Islet precursor cell (in vitro differentiated cells): ENCODE measurements at regions not wholly inside any gene's neighbourhood (a gene's known extent, or its start where the extent isn't known, plus 50 kb on each side); places are given as distances from the start of the nearest gene placed in this dataset.

Source experiments
- DNase-seq: peaks from one replicate; pipeline ENCODE4 v3.0.0-alpha.2; 2018

DNA sequence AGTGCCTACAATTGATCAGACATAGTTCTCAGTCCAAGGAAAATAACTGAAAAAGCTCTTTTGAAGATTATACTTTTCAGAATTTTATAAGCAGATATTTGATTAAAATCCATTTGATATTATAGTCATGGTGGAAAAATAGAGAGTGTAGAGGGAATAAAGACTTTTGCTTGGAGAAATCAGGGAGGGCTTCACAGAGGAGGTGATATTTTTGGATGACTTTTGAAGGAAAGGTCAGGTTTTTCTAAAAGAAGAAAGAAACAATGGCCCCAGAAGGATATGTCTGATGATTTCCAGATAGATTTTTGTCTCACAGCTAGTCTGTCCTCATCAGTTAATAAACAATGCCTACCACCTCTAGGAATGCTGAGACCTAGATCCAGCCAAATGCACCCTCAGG is 806.3 kb upstream of the CELF2 start:
- no peak for DNase-seq

DNA sequence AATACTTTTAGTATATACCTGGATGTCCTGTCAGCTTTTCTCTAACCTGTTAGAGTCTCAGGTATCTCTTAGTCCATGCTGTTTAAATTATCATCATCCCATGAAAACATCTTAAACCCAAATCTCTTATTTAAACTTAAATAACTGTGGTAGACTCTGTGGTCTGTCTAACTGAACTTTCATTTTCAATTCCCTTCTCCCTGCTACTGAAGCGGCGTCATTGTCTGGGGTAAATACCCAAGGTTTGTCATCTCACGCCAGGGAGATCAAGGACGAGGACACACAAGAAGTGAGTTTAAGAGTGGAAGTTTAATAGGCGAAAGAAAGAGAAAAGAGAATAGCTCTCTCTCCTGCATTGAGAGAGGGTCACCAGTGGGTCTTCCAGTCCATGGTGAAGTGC is 804.4 kb upstream of the CELF2 start:
- DNase-seq, result no peak

DNA sequence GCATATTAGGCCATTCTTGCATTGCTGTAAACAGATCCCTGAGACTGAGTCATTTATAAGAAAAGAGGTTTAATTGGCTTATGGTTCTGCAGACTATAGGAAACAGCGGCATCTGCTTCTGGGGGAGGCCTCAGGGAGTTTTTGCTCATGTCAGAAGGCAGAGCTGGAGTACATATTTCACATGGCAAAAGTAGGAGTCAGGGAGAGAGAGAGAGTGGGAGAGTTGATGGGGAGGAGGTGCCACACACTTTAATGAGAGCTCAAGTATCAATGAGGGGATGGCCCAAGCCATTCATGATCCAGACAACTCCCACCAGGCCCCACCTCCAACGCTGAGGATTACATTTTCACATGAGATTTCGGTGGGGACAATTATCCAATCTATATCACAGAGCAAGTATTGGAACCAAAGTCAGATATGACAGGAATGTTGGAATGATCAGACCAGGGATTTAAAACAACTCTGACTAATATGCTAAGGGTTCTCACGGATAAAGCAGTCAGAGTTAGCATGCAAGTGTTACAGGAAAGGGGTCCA is 795.3 kb upstream of the CELF2 start:
- DNase-seq, result no peak

DNA sequence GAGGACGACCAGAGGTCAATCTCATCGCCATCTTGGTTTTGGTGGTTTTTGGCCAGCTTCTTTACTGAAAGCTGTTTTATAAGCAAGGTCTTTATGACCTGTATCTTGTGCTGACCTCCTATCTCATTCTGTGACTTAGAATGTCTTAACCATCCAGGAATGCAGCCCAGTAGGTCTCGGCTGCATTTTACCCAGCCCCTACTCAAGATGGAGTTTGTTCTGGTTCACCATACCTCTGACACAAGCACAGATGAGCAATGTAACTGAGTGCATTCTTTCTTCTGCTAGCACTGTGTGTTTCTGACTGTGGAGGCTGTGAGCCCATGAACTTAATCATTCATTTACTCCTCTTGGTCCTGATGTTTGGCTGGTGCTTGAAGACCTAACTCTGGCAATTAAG is 794.5 kb upstream of the CELF2 start:
- peak; percentile 57 for DNase-seq

DNA sequence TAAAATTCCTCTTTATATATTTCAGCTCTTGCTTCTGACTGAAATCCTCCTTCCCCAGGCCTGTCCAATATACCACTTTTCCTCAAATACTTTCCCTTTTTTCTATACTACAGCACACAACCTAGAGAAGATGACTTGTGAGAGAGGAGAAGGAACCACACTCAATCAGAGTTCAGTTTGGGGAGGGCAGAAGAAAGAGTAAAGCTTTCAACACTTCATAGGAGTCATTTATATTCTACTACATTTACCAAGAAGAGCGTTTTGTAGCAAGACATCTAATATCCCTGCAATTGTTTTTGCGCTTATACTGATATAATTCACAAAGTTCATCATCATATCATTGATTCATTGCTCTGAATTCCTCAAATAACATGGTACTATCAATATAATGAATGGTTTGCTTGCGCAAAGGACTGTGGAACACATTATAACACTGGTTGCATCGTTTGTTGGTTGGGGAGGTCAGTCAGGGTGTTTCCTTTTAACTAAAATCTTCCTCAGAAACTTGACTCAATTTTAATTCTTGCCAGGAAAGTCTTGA is 792.5 kb upstream of the CELF2 start:
- DNase-seq, result no peak

DNA sequence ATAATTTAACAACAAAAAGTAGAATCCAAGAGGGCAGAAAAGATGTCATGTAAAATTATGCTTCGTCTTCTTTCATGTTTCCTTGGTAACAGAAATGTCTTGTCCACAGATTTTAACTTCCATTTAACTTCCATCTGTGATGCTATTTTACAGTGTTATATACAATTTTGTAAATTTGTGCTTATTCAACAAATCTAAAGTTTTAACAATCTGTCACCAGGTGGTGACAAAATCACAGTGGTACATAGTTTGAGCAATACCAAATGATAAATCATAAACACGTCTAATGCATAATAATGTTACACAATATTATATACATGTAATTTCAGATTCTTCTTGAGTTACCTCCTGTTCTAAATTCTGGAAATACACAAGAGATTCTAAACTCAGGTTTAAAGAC is 784.4 kb upstream of the CELF2 start:
- no peak for DNase-seq

DNA sequence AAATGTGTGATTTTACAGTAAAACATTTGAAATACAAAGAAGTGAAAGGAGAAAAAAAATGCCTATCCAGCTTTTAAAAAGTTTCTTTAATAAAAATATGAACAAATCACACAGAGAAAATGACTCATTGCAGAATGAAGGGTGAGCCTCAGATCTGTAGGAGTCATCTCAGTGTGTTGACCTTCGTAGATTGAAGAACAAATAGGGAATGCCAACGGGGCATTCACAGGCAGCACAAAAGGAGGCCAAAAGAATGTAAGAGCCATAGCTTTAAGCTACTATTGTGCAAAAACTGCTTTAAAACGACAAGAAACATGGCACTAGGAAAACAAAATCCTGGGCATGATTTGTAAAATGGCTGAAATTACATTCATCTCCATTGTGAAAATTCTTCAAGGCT is 782.7 kb upstream of the CELF2 start:
- no peak for DNase-seq

DNA sequence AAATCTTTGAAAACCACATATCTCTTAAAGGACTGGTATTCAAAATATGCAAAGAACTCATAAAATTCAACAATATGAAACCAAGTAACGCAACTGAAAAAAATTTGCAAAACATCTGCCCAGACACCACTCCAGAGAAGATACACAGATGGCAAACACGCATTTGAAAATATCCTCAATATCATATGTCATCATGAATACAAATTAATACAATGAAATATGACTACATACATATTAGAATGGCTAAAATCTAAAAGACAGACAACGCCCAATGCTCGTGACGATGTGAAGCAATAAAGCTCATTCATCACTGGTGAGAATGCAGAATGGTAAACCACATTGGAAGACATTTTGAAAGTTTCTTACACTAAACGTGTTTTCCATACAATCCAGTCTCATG is 770.1 kb upstream of the CELF2 start:
- no peak for DNase-seq

DNA sequence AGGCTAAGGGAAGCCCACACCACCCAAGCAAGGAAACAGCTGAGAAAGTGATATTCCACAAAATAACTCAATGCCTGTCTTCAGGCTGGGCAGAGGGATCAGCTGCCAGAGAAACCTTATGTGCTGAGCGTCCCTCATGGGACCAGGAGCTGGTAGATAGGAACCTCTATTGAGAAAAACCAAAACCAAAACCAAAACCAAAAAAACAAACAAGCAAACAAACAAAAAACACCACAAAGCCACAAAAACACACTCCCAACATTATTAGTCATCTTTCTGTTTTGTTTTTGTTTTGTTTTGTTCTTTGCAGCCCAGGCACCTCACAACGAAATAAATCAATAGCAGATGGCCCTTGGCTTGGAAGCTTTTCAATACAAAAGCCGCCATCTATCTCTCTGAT is 760.8 kb upstream of the CELF2 start:
- no peak for DNase-seq

DNA sequence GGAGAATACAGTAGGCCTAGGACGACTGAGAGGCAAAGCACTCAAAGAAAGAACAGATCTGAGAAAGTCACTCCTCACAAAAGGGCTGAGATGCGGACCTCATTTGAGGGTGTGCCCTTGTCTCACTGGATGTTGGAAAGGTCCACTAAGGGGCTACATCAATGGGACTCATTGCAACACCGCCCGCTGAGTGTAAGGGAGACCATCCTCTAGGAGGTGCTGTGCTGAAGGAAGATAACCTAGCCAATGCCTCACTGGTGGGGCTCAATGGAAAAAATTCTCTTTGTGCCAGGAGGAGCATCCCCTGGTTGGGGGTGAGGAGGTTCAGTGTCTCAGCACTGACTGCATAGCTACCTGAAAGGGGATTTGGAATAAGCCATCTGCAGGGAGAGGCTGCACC is 758.7 kb upstream of the CELF2 start:
- DNase-seq, result no peak

DNA sequence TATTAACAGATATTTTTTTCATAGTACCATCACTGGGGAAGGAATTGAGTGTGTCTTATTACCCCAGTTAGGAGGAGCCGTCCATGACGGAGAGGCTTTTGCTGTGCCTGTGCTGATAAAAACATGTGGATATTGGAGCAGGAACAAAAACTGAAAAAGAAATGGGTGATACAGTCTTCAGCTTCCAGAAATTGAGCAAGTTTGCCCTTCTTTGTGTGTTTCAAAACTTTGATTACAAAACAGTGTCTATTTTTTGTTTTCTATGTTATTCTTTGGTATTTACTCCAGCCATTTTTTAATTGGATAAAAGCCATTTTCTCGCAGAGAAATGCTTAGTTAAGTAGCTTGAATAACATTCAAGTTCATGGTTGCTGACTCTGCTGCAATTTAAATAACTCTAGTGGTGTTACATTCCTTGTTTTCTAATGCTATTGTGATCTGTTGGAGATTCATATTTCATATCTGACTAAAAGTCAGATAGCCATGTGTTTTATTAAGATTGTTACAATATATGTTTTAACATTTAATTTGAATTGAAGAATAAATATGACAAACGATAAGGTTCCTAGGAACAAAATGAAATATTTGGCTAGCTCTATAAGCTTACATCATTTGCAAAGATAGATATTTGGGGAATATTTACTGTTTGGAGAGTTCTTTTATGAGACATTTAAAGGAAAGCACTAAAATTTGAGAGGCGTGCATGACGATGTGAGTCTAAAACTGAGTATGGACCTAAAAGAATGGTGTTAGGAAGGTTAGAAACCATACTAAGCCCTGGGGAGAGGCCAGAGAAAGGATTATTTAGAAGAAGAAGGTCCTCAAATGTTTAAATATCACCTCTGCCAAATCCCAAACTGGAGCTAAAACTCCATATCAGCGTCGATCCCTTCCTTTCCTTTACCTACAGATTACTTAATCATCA is 747.3 kb upstream of the CELF2 start:
- DNase-seq, result no peak

DNA sequence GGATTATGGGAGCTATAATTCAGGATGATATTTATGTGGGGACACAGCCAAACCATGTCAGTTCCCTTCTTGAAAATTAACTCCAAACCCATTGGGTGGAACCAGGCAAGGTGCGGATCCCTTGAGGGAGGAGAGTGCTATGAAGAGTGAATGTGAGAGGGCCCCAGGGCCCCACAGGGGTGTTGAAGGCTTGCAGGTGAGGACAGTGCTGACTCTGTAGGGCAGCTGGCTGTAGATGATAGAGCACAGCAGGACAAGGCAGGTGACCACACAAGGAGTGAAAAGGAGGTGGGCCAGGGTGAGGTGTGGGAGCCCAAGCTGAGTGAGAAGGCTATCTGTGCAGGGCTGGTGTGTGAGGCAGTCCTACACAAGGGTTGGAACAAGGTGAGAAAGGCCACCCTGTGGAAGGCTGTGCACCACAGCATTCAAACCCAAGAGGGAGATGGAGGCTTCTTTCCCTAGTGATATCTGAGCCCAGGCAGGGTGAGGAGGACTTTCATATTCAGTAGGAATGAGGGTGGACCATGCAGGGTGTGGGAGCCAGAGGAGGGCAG is 746.0 kb upstream of the CELF2 start:
- DNase-seq, result no peak

DNA sequence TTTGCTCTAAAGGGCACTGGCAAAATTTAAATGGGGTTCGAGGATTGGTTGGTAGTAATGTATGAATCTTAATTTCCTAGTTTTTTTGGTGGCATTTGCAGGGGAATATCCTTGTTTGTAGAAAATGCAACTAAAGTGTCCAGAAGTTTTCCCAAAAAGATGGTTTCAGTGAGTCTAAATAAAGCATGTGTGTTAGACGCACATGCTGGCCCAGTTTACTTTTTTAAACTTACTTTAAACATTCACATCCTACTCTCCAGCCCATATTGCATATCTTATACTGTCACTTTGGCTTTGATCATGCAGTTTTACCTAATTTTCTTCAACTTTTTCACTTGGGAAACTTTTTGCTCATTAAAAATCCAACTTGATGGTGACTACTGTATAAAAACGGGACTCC is 744.0 kb upstream of the CELF2 start:
- no peak for DNase-seq

DNA sequence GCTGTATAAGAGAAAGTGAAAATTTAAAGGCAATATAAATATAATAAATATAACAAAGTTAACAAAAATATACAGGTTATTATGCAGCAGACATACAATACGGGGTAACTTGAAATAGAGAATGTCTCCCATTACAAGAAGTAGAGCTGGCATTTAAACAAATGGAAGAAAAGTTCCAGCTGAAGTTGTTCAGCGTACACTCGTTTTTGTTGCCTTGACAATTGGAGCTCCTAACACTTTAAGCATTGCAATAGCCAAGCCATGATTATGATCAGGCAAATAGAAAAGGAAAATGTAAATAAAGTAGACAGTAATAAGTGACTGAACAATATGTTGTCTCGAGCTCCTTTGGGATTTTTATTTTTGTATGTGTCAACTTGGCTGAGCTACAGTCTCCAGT is 737.8 kb upstream of the CELF2 start:
- DNase-seq, result no peak

DNA sequence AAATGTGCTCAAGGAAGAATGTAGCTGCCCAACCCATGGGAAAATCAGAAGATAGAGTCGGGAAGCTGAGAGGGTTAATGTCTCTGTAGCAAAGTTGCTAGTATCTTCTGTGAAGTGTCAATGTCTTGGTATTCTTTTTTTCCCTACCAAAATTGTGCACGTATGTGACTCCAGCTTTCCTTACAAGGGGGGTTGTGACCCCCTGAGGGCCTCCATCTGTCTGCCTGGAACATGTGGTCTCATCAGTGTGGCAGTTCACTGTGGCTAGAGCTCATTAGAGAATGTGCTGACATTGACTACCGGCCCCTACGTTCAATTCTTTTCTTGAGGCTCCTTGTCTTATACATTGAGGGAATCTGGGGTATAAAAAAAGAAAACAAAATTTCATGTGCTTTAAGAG is 725.2 kb upstream of the CELF2 start:
- DNase-seq, result no peak

DNA sequence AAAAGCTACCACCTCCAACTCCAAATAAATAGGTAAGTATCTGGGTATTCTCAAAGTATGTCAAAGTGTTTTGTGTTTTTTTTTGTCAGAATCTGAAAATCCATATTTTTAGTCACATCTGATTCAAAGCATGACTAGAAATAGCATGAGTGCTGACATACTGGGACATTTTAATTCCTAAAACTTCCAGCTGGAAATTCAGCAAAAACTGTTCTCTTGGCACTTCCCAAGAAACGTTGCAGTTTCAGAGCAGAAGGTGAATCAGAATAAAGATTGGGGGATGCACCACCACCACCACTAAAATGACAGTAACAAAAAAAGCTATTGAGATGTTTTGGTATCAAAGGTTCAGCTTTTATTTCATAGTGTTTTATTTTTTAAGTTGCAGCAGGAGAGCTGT is 724.6 kb upstream of the CELF2 start:
- no peak for DNase-seq

DNA sequence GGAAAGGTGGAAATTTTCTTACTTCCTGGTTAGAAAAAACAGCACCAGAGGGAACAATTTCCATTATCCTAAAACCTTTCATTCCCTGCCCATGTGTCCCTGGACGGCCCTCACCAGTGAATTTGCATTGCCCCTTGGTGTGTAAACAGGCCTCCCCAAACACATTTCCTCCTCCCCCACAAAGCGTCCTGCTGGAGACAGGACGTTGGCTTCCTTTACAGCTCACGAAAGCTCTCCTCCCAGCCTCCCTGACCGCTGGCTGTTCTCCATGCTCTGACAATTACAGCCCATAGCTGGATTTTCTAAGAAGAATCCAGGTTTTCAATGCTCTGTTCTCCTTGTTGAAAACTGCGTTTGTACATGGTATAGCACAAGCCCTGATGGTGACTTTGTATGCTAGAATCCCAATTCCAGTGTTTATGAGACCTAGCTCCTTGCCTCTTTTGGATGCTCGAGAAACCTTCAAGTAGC is 724.2 kb upstream of the CELF2 start:
- DNase-seq, result peak; percentile 57

DNA sequence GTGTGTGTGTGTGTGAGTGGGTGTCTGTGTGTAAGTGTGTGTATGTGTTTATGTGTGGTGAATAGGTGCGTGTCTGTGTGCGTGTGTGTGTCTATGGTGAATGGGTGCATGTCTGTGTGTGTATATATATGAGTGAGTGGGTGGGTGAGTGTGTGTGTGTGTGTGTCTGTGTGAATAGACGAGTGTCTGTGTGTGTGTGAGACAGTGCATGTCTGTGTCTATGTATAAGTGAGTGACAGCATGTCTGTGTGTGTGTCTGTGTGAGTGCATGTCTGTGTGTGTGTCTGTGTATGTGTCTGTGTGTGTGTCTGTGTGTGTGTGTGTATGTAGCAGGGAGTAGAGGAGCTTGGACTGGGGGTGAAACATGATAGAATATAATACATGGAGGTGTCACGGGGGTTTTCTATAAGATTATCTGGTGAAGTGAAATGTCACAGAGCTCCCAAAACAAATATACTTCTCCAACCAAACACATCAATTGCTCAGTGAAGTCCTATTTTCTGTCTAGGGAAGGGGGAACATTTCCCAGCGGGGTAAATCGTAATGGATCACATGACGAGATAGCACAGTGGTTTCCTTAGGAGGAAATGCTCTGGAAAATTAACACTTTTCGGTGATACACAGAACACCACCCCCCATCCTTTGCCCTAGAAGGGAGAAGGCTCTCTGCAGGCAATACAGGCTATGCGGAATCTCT is 723.3 kb upstream of the CELF2 start:
- no peak for DNase-seq

DNA sequence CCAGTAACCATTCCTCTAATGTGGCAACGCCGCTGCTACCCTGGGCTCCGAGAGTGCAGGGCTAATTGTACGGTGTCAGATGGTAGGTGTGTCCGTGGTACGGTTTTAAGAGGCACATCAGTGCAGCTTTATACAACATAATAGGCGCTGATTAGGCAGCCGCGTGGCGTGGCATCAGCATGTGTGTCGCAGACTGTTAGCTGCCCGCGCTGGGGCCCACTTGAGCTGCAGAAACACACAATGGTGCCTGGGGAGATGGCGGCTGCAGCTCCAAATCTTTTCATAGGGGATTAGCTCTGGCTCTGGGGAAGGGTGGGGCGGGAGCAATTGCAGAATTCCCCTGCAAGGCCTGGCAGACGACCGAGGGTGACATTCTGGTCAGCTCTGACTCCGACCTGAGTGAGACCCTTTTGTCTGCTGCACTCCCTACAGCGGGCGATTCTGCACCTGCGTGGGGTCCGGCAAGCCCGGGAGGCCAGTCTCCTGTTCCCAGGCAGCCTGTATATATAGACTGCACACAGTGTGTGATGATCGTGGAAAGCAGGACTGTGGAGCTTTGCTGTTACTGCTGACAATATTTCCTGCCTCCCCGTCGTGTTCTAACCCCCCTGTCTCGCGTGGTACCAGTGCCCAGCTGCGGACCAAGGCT is 722.7 kb upstream of the CELF2 start:
- no peak for DNase-seq

DNA sequence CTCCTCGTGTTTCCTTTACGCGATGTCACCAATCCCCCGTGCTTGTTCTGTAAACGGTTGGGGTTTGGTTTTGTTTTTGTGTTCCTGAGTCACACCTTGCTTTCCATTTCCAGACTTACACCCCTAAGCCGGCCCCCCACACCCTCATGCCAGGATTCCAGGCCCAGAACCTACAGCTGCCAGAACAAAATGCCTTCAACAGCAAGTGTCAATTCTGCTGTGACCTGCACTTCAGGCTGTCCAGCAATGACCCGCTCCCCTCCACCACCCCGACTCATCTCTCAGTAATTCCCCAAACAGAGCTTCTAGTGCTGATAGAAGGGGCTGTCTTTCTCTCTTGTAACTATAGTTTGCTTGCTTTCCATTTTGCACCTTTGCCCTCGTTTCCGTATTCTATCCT is 722.1 kb upstream of the CELF2 start:
- peak; percentile 54 for DNase-seq

DNA sequence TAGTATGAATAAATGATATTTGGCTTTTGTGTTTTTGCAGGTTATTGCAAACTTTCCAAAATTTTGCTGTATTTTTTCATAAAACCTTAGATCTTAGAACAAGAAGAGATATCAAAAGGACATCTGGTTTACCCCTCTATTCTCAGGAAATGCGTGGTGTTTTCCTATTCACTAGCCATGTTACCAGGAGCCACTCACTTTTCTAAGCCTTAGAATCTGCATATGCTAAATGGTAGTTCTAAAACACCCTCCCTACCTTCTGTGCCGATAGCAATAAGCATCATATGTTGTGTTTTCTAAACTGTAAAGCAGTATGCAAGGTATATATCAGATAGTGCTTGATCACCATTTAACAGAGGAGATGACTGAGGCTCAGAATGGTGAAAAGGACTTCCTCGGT is 715.0 kb upstream of the CELF2 start:
- DNase-seq, result no peak

DNA sequence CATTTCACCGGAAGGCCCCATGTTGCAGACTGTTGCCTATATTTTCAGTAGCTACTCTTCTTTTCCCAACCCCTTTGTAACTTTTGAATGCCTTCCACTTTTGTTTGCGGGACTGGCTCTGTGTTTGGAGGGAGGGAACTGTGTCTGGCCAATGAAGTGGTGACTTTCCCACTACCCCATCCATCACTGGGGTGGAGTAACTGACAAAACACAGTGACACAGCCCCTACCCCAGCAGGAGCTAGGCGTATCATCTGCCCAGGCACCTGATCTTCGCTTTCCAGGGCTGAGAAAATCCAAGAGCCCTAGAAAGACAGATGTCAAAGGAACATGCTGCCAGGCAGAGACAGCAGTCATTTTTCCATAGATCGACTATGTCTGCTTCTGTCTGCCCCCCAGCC is 710.6 kb upstream of the CELF2 start:
- DNase-seq, result no peak

DNA sequence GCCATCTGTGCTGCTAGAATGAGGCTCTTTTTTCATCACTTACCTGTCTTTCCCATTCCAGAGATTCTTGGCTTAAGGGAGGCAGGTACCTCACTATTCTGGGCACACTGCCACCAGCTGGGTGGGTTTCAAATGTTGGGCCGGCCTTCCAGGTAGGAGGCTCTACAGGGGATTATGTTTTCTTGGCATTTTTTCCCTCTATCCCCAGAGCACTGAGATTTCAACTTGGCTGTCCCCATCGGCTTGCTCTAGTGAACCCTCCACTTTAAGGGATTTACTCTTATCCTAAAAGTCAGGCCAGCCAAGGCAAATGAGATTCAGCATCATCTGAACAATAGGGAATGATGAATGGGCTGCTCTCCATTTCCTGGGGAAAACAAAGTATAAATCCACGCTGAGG is 710.1 kb upstream of the CELF2 start:
- no peak for DNase-seq
